ENCODE measurements at regions not wholly inside any gene's neighbourhood (a gene's known extent, or its start where the extent isn't known, plus 50 kb on each side); places are given as distances from the start of the nearest gene placed in this dataset.

- H3K9me3 ChIP-seq (replicated peaks): no peaks in the 10 kb centered on the region
- DNase-seq: no peak
- no peaks in the 10 kb centered on the region for H3K36me3 ChIP-seq
- no peak overlapping the region for H3K4me3 ChIP-seq
- no peak overlapping the region for H3K27ac ChIP-seq (replicated peaks)
- peaks cover 28% of the 10 kb centered on the region for H3K4me1 ChIP-seq
- no peaks in the 10 kb centered on the region for H3K27me3 ChIP-seq (ENCODE audit: low read depth)
- TF ChIP-seq, protein P1, sequence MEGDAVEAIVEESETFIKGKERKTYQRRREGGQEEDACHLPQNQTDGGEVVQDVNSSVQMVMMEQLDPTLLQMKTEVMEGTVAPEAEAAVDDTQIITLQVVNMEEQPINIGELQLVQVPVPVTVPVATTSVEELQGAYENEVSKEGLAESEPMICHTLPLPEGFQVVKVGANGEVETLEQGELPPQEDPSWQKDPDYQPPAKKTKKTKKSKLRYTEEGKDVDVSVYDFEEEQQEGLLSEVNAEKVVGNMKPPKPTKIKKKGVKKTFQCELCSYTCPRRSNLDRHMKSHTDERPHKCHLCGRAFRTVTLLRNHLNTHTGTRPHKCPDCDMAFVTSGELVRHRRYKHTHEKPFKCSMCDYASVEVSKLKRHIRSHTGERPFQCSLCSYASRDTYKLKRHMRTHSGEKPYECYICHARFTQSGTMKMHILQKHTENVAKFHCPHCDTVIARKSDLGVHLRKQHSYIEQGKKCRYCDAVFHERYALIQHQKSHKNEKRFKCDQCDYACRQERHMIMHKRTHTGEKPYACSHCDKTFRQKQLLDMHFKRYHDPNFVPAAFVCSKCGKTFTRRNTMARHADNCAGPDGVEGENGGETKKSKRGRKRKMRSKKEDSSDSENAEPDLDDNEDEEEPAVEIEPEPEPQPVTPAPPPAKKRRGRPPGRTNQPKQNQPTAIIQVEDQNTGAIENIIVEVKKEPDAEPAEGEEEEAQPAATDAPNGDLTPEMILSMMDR (IDR thresholded peaks at IDR 0.05; ENCODE audit: borderline replicate concordance): no peak
- intact Hi-C loops (cut with micrococcal nuclease): no loop called here
Measured at GRCh38 chr13:76795701-76796695, 90.2 kb downstream of the KCTD12 start.

DNA sequence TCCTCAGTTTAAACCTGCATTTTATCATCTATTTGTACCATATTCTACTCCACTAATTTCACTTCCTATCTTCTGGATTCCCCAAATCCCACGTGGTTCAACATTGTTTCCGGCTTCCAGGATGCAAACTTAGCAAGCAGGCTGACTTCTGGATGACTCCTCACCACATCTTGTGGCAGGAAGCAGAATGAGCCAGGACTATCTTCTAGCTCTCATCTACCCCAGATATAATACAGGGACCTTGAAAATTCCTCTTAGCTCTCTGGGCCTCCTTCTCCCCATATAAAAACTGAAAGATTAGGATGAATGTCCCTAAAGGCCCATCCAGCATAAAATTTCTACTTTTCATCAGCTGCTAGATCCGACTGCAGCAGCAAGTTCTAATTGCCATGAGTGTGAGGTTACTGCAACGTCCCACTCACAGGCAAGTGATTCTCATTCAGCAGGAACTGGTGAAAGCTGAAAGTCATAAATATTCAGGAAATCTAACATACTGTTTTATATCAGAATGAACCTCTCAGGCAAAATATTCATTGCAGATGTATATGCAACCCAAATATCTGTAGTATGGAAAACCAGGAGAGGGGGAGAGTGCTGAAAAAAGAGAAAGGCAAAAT lies 93.4 kb downstream of the KCTD12 start:
- Histone ChIP-seq H3K27ac (replicated peaks) (peak overlapping the region; percentile 70), H3K9me3 (replicated peaks) (no peaks in the 10 kb centered on the region), H3K27me3 (ENCODE audit: low read depth) (no peaks in the 10 kb centered on the region), H3K4me1 (peaks cover 34% of the 10 kb centered on the region), H3K4me3 (no peak overlapping the region), H3K36me3 (no peaks in the 10 kb centered on the region)
- DNase-seq: no peak
- TF ChIP-seq, protein P1 (IDR thresholded peaks at IDR 0.05; ENCODE audit: borderline replicate concordance): no peak
- intact Hi-C loops (cut with micrococcal nuclease): no loop called here

- Histone ChIP-seq H3K4me3 (no peak overlapping the region), H3K4me1 (peaks cover 34% of the 10 kb centered on the region), H3K27me3 (ENCODE audit: low read depth) (no peaks in the 10 kb centered on the region), H3K9me3 (replicated peaks) (peaks cover 6% of the 10 kb centered on the region), H3K27ac (replicated peaks) (peak overlapping the region; percentile 70), H3K36me3 (no peaks in the 10 kb centered on the region)
- TF ChIP-seq, protein P1 (IDR thresholded peaks at IDR 0.05; ENCODE audit: borderline replicate concordance): no peak
- DNase-seq: peak; percentile 15
- intact Hi-C loops (cut with micrococcal nuclease): no loop called here
Measured at GRCh38 chr13:76790980-76791819, 95.0 kb downstream of the KCTD12 start.

- no peak for DNase-seq
- H3K27me3 ChIP-seq (ENCODE audit: low read depth): no peaks in the 10 kb centered on the region
- no peaks in the 10 kb centered on the region for H3K36me3 ChIP-seq
- no peak overlapping the region for H3K4me3 ChIP-seq
- intact Hi-C loops (cut with micrococcal nuclease): no loop called here
- peaks cover 34% of the 10 kb centered on the region for H3K4me1 ChIP-seq
- TF ChIP-seq, protein P1 (IDR thresholded peaks at IDR 0.05; ENCODE audit: borderline replicate concordance): no peak
- peaks cover 13% of the 10 kb centered on the region for H3K9me3 ChIP-seq (replicated peaks)
- peak overlapping the region; percentile 70 for H3K27ac ChIP-seq (replicated peaks)
Measured at GRCh38 chr13:76790526-76790925, 95.7 kb downstream of the KCTD12 start.

DNA sequence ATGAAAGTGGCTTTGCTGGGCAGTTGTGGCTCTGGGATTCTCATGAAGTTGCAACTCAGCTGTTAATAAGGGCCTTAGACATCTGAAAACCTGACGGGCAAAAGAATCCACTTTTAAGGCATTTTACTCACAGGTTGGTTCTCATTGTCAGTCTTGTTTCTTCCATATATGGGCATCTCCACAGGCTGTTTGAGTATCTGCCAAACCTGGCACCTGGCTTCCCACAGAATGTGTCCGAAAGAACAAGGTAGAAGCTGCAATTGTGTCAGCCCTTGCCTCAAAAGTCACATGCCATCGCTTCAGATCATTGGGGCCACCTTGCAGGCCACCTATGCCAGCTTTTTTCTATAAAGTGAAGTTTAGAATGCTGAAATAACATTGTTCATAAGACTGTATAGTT lies 102.4 kb downstream of the KCTD12 start:
- H3K9me3 ChIP-seq (replicated peaks): peaks cover 14% of the 10 kb centered on the region
- intact Hi-C loops (cut with micrococcal nuclease): no loop called here

More for the DNA sequence above, 102.4 kb downstream of the KCTD12 start:
- no peaks in the 10 kb centered on the region for H3K4me1 ChIP-seq
- H3K36me3 ChIP-seq: no peaks in the 10 kb centered on the region
- DNase-seq: no peak
- H3K4me3 ChIP-seq: no peak overlapping the region
- no peaks in the 10 kb centered on the region for H3K27me3 ChIP-seq (ENCODE audit: low read depth)
- TF ChIP-seq, protein P1 (IDR thresholded peaks at IDR 0.05; ENCODE audit: borderline replicate concordance): no peak
- no peak overlapping the region for H3K27ac ChIP-seq (replicated peaks)

All from left ventricle myocardium inferior (tissue), 1 donor.